Left hindlimb (tissue), 1 donor: ENCODE measurements at regions not wholly inside any gene's neighbourhood (a gene's known extent, or its start where the extent isn't known, plus 50 kb on each side); places are given as distances from the start of the nearest gene placed in this dataset.

Experiments used
- DNase-seq: peaks from one replicate; pipeline ENCODE4 v3.0.0-alpha.2; 2018

DNA sequence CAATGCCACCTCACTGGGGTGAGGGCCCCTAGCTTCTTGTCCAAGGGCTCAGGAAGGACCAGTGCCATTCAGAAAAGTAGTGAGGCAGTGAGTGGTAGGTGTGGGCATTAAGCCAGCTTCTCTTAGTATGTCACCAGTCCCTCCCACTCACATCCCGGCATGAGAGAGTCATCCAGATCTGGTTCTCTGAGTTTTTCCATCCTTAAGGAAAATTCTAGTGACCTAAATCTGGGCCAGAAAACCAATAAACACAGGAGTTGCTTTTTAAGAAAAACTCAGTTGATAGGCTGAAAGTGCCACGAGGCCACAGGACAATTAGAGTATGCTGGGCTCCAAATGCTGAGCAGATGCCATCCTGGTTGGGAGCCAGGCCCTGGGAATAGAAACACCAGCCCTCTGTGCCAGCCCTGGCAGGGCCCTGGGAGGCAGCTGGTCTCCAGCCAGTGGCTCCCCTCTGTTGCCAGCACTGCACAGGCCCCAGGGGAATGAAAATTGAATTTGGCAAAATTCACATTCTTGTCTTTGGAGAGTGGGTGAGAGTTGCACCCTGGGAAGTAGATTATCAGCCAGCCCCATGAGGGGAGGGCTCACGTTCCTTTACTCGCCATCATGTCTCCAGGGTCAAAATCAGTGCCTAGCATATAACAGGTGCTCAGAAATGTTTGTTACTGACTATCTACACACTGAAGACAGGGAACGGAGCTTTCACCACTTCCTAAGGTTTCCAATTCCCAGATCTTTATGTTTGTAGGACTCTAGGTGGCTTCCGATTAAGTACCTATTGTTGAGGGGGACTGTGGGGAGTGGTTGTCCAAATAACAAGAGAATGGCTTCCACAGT lies 52.8 kb downstream of the FAM43A start:
- peak; percentile 65 for DNase-seq

DNA sequence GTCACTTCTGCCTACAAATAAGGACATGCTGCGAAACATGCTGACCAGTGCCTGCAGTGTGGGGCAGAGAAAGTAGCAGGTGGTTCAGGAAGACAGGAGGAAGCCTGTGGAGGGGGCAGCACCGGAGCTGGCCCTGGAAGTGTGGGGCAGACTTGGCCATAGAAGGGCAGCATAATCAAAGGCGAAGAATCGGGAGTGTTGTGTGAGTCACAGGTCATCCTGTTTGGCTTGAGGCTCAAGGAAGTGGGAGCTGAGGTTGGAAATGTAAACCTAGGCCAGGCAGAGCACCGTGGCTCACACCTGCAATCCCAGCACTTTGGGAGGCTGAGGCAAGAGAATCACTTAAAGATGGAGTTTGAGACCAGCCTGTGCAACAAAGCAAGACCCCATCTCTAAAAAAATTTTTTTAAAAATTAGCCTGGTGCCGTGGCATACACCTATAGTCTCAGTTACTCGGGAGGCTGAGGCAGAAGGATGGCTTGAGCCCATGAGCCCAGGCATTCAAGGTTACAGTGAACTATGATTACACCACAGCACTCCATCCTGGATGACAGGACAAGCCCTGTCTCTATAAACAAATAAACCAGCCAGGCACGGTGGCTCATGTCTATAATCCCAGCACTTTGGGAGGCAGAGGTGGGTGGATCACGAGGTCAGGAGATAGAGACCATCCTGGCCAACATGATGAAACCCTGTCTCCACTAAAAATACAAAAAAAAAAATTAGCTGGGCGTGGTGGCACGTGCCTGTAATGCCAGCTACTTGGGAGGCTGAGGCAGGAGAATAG lies 54.0 kb downstream of the FAM43A start:
- no peak for DNase-seq

DNA sequence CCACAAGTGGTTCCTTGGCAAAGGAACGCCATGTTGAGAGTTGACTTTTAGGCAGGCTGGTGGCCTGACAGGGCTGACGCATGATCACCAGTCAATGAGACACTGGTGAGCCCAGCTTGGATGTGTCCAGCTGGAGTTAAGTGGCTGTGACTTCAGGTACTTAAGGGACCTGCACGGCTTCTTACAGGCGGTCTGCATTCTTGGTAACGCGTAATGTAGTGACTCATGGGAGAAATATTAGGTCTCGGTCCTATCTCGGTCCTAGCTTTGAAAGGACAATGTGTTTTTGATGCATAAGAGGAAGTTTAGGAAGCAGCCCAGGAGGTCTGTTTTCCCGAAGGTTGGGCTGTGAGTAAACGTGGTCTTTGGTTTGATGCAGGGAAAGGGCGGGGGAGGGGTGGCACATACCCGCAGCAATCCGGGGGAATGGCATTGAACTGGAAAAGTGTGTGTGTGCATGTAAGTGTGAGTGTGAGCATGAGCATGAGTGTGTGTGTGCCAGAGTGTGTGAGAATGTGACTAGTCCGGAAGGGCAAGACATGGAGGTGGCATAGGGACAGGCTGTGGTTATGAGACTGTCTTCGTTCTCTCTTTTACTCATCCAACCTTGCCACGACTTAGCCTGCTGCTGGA lies 55.3 kb downstream of the FAM43A start:
- DNase-seq: no peak

DNA sequence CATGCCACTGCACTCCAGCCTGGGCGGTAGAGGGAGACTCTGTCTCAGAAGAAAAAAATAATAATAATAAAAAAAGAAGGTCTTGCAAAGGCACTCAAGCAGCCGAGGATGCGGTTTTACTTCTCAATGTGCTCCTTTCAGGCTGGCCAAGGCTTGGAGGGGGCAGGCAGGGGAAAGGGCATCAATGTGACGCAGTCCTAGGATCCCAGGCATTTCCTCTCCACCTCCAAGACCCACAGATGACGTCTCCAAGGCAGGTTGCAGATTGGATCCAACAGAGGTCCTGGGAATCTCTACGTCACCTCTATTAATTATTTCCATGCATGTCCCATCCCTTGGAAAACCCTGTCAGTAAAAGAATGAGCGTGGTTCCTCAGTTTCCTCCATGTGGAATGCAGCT lies 56.2 kb downstream of the FAM43A start:
- DNase-seq: no peak

DNA sequence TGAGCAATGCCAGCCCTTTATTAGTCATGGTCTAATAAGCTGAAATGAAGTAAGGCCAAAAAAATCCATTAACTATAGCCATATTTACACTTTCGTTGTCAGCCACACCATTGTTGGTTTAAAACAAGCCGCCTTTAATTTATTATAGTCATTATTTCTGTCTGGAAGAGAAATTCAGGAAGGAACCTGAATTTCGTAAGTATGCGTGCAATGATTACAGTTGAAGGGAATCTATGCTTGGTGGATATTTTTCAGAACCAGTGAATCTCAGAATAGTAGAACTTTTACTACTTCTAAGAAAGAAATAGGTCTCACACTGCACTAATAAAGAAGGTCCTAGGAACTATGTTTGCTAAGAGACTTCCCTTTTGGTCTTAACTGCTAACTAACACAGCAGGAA lies 59.1 kb downstream of the FAM43A start:
- DNase-seq: no peak

DNA sequence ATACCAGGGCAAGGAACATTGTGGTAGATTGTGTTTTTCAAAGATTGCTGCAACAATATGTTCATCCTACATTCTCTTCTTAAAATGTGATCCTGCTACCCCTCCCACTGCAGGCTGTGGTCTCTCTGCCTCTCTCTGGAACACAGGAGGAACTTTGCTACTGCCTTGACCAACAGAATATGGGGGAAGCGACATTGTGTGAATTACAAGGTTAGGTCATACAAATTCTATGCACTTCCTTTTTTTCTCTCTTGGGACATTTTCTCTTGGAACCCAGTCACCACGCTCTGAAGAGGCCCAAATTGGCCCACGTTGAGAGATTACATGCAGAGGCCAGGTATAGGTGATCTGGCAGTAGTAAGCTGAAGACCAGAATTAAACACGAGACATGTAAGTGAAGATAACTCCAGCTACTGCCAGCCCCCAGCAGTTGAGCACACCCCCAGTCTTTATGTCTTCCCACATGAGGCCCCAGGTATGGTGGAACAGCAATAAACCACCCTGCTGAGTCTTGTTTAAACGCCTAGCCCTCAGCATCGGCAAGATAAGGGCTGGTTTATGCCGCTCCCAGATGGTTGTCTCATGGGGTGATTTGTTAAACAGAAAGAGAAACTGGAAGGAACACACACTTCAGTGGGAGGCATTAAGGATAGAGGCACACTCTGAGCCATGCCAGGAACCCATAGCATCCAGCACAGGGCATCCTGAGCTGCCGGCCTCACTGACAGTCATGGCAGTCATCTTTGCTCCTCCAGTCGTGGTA lies 59.9 kb downstream of the FAM43A start:
- no peak for DNase-seq

DNA sequence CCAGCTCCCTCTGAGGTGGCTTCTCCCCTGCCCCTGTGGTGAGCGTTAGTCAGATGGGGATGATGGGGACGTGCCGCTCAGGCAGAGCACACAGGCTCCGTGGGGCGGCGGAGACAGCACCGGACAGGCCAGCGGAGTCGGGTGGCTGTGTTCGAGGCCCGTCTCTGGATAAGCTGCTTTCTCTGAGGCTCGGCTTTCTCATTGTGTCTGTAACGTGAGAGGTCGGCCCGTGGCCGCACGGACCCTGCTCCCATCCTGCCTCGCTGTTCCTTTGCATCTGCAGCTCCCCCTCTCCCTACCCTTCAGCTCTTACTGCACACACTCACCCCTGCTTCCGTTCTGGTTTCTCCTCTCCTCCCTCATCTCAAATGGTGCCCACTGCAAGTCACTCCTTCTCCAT lies 62.5 kb downstream of the FAM43A start:
- DNase-seq: no peak

DNA sequence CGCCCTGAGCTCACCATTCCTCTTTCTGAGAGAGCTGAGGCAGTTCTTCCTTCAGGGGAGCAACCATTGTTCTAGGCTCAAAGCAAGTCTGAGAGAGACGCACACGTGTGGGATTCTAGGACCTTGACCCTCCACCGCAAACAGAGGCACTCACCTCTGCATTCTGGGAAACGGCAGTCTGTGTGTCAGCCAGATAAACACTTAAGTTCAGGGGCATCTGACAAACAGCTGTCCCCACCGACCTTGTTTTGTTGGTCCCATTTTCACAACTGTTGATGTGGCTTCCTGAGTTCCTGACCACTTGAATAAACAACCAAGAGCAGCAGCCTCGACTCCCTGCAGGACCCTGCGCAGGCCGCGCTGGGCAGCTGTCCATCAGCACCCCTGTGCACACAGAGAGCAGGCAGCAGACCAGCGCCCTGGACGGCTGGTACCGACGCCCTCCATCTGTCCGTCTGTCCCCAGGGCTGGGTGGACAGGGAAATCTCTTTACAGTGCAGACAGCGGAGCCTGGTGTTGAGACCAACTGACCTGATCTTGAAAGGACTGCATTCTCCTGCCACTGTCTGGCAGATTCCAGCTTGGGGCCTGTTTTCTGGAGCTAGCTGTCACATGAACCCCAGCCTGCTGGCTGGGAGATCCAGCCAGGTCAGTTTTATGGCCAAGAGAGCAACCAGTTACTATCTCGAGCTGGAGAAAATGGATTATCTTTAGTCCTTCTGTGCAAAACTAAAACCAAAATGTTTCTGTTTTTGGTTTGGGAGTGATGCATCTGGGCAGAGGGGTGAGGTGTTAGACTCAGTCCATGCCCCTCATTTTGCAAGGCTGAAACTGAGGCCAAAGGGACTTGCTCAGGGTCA lies 64.2 kb downstream of the FAM43A start:
- DNase-seq: no peak

DNA sequence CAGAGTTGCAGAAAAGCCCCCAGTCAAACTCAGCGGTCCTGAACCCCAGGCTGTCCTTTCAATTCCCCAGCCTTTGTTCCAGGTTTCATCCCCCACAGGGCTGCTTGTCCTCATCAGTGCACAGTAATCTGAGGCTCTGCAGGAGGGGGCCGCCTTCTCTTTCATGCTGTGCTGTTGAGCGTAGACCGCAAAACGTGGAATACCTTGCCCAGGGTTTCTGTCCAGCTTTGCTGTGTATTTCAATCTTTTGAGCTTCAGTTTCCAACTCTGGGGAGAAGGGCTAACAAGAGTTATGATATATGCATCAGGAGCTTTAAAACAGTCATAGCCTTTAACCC lies 64.8 kb downstream of the FAM43A start:
- DNase-seq: no peak

DNA sequence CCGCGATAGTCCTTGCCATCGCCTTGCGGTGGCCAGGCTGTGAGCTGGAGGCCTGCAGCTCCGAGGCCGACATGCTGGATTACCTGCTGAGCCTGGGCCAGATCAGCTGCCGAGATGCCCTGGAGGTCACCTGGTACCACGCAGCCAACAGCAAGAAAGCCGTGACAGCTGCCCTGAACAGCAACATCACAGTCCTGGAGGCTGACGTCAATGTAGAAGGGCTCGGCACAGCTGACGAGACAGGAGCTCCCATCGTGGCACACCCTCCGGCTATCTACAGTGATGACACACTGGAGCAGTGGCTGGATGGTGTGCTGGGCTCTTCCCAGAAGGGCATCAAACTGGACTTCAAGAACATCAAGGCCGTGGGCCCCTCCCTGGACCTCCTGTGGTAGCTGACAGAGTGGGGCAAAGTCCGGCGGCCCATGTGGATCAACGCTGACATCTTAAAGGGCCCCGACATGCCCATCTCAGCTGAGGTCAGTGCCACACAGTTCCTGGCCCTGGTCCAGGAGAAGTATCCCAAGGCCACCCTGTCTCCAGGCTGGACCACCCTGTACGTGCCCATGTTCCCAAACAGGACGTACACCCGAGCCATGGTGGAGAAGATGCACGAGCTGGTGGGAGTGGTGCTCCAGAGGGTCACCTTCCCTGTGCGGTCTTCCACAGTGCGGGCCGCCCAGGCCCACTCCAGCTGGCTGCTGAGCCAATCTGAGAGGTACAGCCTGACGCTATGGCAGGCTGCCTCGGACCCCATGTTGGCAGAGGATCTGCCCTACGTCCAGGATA lies 70.2 kb downstream of the FAM43A start:
- DNase-seq: no peak

DNA sequence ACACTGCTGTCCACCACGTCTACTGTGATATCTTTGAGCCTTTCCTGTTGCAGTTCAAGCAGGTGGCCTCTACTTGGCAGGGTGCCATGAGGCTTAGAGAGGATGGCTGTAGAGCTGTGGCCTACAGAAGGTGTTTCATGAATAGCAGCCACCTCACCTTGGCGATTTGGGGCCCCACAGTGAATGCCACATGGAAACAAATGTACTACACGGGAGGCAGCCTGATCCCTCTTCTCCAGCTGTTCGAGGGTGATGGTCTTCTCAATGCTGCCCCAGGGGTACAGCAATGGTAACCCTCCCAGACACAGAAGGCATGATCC lies 70.7 kb downstream of the FAM43A start:
- no peak for DNase-seq

DNA sequence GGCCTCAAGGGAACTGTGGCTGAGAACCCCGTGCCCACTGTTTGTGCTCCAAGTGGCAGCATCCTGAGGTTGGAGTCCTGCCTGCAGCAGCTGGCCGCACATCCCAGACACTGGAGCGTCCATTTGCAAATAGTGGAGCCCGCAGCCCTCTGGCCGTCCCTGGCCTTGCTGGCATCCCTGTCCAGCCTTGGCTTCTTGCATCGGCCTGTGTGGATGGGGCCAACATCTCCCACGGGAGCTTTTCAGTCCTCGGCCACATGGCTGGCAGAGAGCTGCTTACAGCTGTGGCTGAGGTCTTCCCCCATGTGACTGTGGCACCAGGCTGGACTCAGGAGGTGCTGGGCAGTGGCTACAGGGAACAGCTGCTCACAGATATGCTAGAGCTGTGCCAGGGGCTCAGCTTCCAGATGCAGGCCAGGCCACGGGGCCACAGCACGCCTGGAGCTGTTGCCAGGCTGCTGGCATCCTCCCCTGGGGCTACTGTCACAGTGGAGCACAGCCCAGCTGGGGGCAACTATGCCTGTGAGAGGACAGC lies 71.2 kb downstream of the FAM43A start:
- DNase-seq: peak; percentile 58

DNA sequence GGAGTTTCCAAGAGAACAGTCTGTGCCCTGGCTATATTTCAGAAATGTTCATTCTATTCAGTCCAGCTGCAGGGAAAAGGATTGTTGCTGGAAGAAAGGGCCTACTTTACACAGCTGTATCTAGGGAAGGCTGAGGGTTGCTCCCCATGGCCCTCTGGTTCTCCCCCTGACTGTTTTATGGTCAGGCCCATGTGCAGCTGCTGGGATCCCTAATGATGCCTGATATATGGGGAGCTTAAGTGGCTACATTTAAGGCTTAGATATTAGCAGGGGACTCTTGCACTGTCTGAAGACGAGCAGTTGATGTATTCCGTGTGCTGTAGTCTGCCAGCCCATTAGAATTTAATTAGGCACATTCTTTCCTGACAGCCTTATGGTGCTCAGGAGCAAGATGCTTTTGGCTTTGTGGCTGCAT lies 72.0 kb downstream of the FAM43A start:
- peak; percentile 81 for DNase-seq

DNA sequence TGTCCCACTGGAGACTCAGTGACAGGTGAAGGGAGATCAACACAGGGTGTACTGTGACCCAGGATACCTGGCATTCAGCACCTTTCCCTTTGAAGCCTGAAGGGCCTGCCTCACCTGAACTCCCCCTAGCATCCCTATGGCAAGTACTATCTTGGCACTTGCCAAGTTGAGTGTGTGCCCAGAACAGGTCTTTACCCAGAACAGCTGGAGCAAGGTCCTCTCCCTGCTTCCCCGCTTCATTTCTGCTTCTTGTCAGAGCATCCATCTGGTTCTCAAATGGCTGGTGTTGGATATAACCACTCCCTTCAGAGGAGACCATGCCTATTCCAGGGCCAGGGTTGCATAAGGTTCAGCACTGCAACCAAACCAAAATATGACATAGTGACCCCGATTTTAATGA lies 73.0 kb downstream of the FAM43A start:
- DNase-seq: no peak

DNA sequence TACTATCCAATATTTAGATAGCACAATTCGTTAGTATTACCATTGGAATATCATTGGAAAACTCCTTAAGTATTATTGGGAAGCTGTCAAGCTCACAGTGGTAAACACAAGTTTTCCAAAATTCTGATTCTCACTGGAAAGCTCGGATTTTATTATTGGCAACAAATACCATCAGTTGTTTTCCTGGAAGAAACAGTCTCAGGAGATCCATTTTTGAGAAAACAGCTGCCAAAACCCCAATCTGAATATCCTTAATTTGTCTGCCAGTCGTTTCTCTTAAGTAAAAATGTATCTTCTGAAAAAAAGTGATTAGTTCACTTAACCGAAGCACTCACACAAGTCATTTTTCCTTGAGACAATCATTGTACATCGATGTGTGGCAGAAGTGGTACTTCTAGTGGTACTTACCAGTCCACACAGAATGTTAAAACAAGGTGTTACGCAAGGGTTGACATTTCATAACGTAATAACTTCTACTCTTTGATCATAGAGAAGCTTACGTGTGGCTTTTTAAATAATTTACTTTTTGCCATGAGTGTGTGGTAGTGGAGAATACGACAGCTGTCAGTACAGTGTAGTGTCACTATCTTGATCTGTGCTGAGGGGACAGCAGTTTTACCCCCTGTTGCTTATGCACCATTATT lies 74.9 kb downstream of the FAM43A start:
- no peak for DNase-seq

DNA sequence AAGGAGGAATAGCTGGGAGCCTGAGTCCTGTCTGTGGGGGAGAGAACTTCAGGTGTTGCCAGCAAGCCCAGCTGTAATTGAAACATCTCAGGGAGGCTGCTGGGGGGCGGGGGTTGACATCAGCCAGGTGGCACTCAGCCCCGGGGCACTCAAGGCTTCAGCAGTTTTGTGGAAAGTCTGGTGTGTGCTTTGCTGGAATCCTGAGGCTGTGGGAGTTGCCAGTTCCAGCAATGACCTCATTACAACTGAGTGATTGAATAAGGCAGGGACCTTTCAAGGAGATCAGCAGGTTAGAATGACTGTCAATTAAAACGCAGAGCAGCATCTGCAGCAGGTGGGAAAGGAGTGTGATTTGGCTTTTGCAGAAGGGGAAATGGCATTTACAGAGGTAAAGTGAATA lies 75.7 kb downstream of the FAM43A start:
- peak; percentile 69 for DNase-seq

DNA sequence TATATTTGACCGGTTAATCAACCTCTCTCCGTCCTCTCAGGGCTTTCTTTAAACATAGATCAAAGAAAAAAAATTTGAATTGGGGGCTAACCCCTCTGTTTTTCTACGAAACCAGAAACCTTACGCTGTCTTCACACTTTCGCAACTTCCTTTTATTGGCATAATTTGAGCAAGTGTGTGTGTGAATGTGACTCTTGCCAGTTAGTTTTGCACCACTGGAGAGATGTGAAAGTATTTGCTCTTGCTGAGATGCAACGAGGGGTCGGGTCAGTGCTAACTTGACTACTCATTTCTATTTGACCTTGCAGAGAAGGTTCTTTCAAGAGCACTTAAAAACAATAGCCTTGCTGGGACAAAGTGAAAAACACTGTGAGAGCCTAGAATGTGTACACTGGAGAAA lies 81.2 kb downstream of the FAM43A start:
- no peak for DNase-seq

DNA sequence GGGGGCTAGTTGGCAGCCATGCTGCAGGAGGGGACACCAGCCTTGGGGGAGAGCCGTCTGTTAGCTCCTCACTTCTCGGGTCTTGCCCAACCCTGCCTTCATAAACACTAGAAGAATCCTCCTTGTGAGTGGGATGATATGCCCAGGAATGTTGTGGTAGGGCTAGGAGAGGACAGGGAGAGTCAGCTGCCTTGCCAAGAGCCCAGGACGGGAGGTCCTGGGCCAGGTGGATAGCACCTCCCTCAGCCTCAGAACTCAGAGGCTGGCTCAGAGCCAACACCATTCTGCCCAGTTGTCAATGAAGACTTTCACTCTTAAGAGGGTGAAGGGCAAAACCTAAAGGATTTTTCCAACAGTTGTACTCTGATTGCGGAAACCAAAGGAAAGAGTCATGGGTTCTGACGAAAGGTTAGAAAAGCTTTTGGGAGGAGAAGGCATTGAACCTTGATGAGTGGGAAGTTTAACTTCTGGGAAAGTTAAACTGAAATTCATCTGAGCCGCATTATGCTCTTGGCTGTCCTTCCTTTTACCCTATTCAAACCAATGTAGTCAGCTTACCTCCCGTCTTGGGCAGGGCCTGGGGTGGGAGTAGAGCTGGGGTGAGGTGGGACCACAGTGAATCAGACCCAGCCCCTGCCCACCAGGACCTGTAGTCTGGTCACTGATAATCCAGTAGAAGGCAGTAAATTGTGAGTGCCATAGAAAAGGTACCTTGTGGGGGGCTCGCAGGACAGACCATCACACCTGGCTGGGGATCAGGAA lies 81.9 kb downstream of the FAM43A start:
- no peak for DNase-seq

DNA sequence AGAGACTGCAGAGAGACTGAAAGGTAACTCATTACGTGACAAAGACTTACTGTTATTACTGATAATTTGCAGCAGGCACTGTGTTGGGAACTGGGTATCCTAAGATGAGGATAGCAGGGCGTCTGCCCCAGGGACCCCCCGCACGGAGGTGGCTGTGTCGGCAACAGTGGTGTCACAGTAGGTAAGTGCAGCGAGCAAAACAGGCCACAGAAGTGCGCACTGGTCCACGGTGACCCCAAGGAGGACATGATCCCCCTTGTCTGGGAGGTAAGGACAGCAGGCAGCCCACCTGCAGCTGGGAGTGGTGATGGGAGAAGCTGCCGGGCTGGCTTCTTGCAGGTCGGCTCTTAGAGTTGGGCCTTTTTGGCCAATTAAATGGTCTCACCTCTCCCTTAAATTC lies 82.9 kb downstream of the FAM43A start:
- DNase-seq: no peak
